K562 (cell line): ENCODE measurements at regions not wholly inside any gene's neighbourhood (a gene's known extent, or its start where the extent isn't known, plus 50 kb on each side); places are given as distances from the start of the nearest gene placed in this dataset.

Source experiments
- ATAC-seq: fragments of 200-7000 bp; cut with Tn5 transposase; 3 replicates; pipeline ENCODE4 v1.9.1; 2020; ENCODE audit warnings: moderate library complexity
- BruUV-seq: library from RNA; stranded (reverse); fragments of 400-500 nt; replicated peaks from 2 replicates; lab custom pipeline; 2021; lab: Mats Ljungman, UMichigan
- CTCF ChIA-PET: fragments of 300-600 bp; formaldehyde crosslinking; extraction: SDS; loops from one replicate; lab custom pipeline; 2021; ENCODE audit warnings: low intra/inter-chr PET ratio; lab: Yijun Ruan, JAX
- POLR2A ChIA-PET: fragments of 300-600, 350-650 bp; sonication (Branson Sonifier 250); formaldehyde crosslinking; extraction: SDS; loops from one replicate; lab custom pipeline; 2021; ENCODE audit warnings: antibody characterized with exemption, inconsistent platforms; lab: Yijun Ruan, JAX
- DNase-seq, 4 experiments: peaks; one replicate each; pipeline versions ENCODE4 v3.0.0 to v3.0.0-alpha.2; 2011 to 2018; ENCODE audit warnings: low spot score in 3 of 4, mixed read lengths in 3 of 4; ENCODE audit errors: extremely low read depth in 1 of 4
- FAIRE-seq: peaks from 2 replicates; lab custom pipeline; 2011; peaks lifted over from hg19 to GRCh38; lab: Jason Lieb, UNC
- H2AFZ ChIP-seq: 2 replicates; pipeline ENCODE4 v1.6.0; 2011; ENCODE audit warnings: low read depth, low read length, control low read depth, inconsistent platforms
- H3K27ac ChIP-seq: fragments of 200-600 bp; 3 replicates; pipeline ENCODE4 v1.8.0; 2011; ENCODE audit warnings: low read depth, mild to moderate bottlenecking, control low read depth, inconsistent platforms, low read length, moderate library complexity, mixed read lengths; ENCODE audit errors: extremely low read depth
- H3K27me3 ChIP-seq, 2 experiments: fragments of 300-600 bp in 1 of 2; 2 replicates in 1 of 2; 3 replicates in 1 of 2; pipeline versions ENCODE4 v1.6.0 to v1.8.0; 2011; ENCODE audit warnings: inconsistent platforms in 2 of 2, low read length in 2 of 2, mild to moderate bottlenecking in 1 of 2, mixed read lengths in 1 of 2, moderate library complexity in 1 of 2; ENCODE audit not compliant: control insufficient read depth in 2 of 2, insufficient read depth in 2 of 2
- H3K36me3 ChIP-seq: fragments of 300-600 bp; 3 replicates; pipeline ENCODE4 v1.8.0; 2011; ENCODE audit warnings: mild to moderate bottlenecking, low read length, inconsistent platforms; ENCODE audit not compliant: control insufficient read depth, insufficient read depth
- H3K4me1 ChIP-seq, 2 experiments: fragments of 200-600 bp in 1 of 2; replicated peaks in 1 of 2; 2 replicates in 1 of 2; 3 replicates in 1 of 2; pipeline versions ENCODE4 v1.5.1 to v1.8.0; 2011; ENCODE audit warnings: inconsistent platforms in 2 of 2, low read length in 2 of 2, mild to moderate bottlenecking in 1 of 2, mixed read lengths in 1 of 2, moderate library complexity in 1 of 2; ENCODE audit not compliant: control insufficient read depth in 2 of 2, insufficient read depth in 2 of 2
- H3K4me2 ChIP-seq: 2 replicates; pipeline ENCODE4 v1.6.1; 2011; ENCODE audit warnings: low read length, control low read depth, inconsistent platforms, mixed read lengths; ENCODE audit not compliant: insufficient read depth
- H3K4me3 ChIP-seq: fragments of 200-600 bp; sonication (generic), shearing (Covaris generic); 2 replicates; pipeline ENCODE4 v1.5.1; 2016; ENCODE audit warnings: control low read depth, inconsistent platforms
- H3K79me2 ChIP-seq: fragments of 200-600 bp; 3 replicates; pipeline ENCODE4 v1.8.0; 2011; ENCODE audit warnings: low read length, inconsistent platforms; ENCODE audit not compliant: control insufficient read depth, insufficient read depth
- H3K9ac ChIP-seq, 2 experiments: 2 replicates each; pipeline versions ENCODE4 v1.6.0 to v1.6.1; 2011; ENCODE audit warnings: low read depth in 2 of 2, low read length in 2 of 2, control low read depth in 1 of 2, inconsistent platforms in 1 of 2, mild to moderate bottlenecking in 1 of 2, mixed read lengths in 1 of 2; ENCODE audit not compliant: insufficient read depth in 1 of 2
- H3K9me1 ChIP-seq: one replicate; pipeline ENCODE4 v1.6.0; 2011; ENCODE audit warnings: inconsistent platforms, mild to moderate bottlenecking, low read length, moderate library complexity; ENCODE audit not compliant: control insufficient read depth, insufficient read depth
- H3K9me3 ChIP-seq: replicated peaks from 2 replicates; pipeline ENCODE4 v1.5.1; 2011; ENCODE audit warnings: low read depth, low read length, inconsistent platforms; ENCODE audit not compliant: control insufficient read depth, insufficient read depth
- H4K20me1 ChIP-seq: replicated peaks from 2 replicates; pipeline ENCODE4 v1.6.1; 2011; ENCODE audit warnings: low read length, inconsistent platforms, mixed read lengths; ENCODE audit not compliant: control insufficient read depth, insufficient read depth
- C11orf30 ChIP-seq: fragments of 450-650 bp; IDR thresholded peaks from 2 replicates; pipeline ENCODE4 v1.6.1; 2016; ENCODE audit warnings: low read depth, mild to moderate bottlenecking
- FIP1L1 ChIP-seq: fragments of 200-400 bp; formaldehyde crosslinking; IDR thresholded peaks from 2 replicates; pipeline ENCODE4 v1.6.1; 2018; ENCODE audit warnings: mild to moderate bottlenecking, low read depth, low read length; ENCODE audit not compliant: poor library complexity, severe bottlenecking
- HES1 ChIP-seq: fragments of 450-650 bp; IDR thresholded peaks from 2 replicates; pipeline ENCODE4 v1.6.1; 2016; ENCODE audit warnings: low read depth, mild to moderate bottlenecking, moderate library complexity
- LARP7 ChIP-seq: fragments of 450-650 bp; IDR thresholded peaks from 2 replicates; pipeline ENCODE4 v1.6.1; 2016
- THRA ChIP-seq: fragments of 450-650 bp; IDR thresholded peaks from 2 replicates; pipeline ENCODE4 v1.6.1; 2017; ENCODE audit warnings: mild to moderate bottlenecking, moderate library complexity
- WGBS: fragments of 100-300 bp; shearing (Covaris generic); methylation state at CpG from one replicate; pipeline ENCODE4 v1.1.6; 2016; ENCODE audit warnings: low coverage, mixed read lengths; ENCODE audit not compliant: insufficient coverage; ENCODE audit errors: missing lambda C conversion rate; 5-methylcytosine and 5-hydroxymethylcytosine counted together
- in situ Hi-C: fragments of 300-500 bp; cut with MboI; formaldehyde crosslinking; loops from 4 replicates; pipeline ENCODE4 v1.15.0; 2018; ENCODE audit warnings: inconsistent platforms, mixed read lengths
- intact Hi-C: fragments of 100-400 bp; cut with micrococcal nuclease; formaldehyde crosslinking; loops from 2 replicates; pipeline ENCODE4 v1.14.2; 2022

- no peaks in the 10 kb centered on the region for H3K36me3 ChIP-seq
- DNase-seq: no peak
- no peak overlapping the region for H3K27ac ChIP-seq
- H3K4me2 ChIP-seq: no peak overlapping the region
- WGBS: 10% methylated on average over 2 of the region's 2 CpGs
- no peak overlapping the region for H2AFZ ChIP-seq
- H3K79me2 ChIP-seq: no peaks in the 10 kb centered on the region
- ChIA-PET POLR2A (no interaction called here), CTCF (no interaction called here)
- H3K27me3 ChIP-seq: no peaks in the 10 kb centered on the region
- H3K4me3 ChIP-seq: no peak overlapping the region
- FAIRE-seq: no peak
- H3K9ac ChIP-seq: no peak overlapping the region
- no peaks in the 10 kb centered on the region for H3K9me3 ChIP-seq
- no TSS peak for BruUV-seq
- H3K9me1 ChIP-seq: no peaks in the 10 kb centered on the region
- in situ Hi-C loops: no loop called here
- no peaks in the 10 kb centered on the region for H3K4me1 ChIP-seq
- no peak for ATAC-seq
- intact Hi-C loops: no loop called here
- TF ChIP-seq C11orf30 (no peak), LARP7 (no peak), THRA (no peak), HES1 (no peak), FIP1L1 (no peak)
- H4K20me1 ChIP-seq: no peaks in the 10 kb centered on the region
Observed at GRCh38 chr7:113491305-113491704, 373.0 kb upstream of the SMIM30 start.
